Retinal pigment epithelial cell (primary cell): ENCODE measurements at regions not wholly inside any gene's neighbourhood (a gene's known extent, or its start where the extent isn't known, plus 50 kb on each side); places are given as distances from the start of the nearest gene placed in this dataset.

ENCODE experiments used
- DNase-seq: peaks from one replicate; pipeline ENCODE4 v3.0.0-alpha.2; 2010; ENCODE audit warnings: low read depth
- H3K4me3 ChIP-seq: 2 replicates; pipeline ENCODE4 v1.5.1; 2011; ENCODE audit warnings: mild to moderate bottlenecking, low read length, control low read depth, moderate library complexity
- TF ChIP-seq, protein P1 (sequence below): conservative IDR thresholded peaks from 2 replicates; pipeline ENCODE4 v1.5.1; 2011; ENCODE audit warnings: low read depth, low read length, control low read depth, inconsistent platforms

DNA sequence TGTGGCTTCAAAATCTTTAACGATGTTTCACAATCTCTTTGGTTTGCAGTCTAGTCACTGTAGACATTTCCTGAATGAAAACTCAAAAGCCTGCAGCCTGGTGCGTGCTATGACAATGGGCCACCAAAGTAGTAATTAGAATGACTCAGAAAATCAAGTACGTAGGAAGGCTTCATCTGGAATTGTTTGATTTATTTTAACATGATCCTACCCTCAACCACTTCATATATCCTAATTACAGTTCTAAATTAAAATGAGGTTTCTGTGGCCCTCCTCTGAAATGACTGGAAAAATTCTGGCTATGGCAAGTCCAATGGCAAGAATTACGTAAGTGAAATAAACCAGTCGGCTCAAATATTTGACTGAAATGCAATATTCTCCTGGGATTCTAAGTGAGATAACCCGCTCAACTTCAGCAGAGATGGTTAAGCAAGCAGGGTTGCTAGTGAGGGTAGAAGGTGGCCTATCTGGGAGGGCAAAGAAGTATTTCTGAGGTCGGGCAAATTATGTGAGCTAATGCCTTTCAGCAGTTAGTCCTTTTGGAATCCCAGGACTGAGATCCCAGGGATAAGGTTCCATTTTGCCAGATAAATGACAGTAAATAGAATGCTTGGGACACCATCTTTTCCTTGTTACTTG, 145.6 kb upstream of the MYOCD start:
- no peak overlapping the region for H3K4me3 ChIP-seq
- TF ChIP-seq, protein P1, sequence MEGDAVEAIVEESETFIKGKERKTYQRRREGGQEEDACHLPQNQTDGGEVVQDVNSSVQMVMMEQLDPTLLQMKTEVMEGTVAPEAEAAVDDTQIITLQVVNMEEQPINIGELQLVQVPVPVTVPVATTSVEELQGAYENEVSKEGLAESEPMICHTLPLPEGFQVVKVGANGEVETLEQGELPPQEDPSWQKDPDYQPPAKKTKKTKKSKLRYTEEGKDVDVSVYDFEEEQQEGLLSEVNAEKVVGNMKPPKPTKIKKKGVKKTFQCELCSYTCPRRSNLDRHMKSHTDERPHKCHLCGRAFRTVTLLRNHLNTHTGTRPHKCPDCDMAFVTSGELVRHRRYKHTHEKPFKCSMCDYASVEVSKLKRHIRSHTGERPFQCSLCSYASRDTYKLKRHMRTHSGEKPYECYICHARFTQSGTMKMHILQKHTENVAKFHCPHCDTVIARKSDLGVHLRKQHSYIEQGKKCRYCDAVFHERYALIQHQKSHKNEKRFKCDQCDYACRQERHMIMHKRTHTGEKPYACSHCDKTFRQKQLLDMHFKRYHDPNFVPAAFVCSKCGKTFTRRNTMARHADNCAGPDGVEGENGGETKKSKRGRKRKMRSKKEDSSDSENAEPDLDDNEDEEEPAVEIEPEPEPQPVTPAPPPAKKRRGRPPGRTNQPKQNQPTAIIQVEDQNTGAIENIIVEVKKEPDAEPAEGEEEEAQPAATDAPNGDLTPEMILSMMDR, result no peak
- DNase-seq, result no peak

DNA sequence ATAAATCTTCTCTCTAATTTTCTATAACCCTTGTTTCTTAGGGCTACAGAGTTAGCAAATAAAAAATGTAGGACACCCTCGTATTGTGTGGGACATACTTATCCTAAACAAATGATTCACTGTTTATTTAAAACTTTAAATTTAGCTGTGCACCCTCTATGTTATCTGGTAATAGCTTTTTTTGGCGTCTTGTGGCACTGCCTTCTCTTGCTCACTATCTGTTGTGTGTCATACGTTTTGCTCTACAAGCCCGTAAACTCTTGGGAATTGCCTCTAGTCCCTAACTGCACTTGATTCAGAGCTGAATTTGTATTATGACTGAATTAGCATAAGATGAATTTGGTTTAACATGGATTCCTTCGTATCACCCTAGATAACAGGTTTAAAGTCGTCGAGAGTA, 144.3 kb upstream of the MYOCD start:
- TF ChIP-seq, protein P1, result no peak
- no peak overlapping the region for H3K4me3 ChIP-seq
- no peak for DNase-seq

DNA sequence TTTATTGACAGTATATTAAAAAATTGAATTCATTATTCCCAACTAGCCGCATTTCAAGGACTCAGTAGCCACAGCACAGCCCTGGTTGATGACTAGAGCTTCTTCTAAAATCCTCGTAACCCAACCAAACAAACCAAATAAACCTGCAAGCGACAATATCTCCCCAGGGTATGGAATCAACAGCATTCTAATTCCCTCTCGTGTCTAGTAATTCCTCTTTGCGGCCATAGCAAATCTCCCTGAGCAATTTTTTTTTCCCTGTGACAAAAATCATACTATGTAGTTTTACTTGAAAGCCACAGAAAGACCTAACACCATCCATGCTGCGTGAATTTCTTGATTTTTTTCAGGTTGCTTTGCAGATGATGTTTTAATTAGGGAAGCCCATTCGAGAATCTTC, 143.4 kb upstream of the MYOCD start:
- TF ChIP-seq, protein P1, result no peak
- DNase-seq, result no peak
- no peak overlapping the region for H3K4me3 ChIP-seq

DNA sequence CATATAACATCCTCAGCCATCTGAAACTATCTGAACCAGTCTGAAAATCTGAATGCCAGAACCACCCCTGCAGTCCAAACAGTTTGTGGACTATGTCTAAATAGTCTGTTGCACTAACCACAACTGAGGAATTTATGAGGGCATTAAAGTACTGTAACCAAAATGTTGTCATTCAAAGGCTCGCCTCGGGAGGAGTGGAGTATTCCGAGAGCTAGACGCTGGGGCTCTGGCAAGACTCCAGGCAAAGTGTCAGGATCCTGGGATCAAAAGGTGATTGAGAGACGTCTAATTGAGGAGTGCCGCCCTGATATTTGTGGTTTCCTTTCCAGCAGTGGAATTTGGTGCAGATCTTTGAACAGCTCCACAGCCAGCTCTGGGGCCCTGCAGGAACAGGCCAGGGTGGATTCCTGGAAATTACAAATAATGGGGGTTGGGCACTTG, 142.9 kb upstream of the MYOCD start:
- peak; percentile 56 for DNase-seq
- no peak overlapping the region for H3K4me3 ChIP-seq
- TF ChIP-seq, protein P1, result no peak

DNA sequence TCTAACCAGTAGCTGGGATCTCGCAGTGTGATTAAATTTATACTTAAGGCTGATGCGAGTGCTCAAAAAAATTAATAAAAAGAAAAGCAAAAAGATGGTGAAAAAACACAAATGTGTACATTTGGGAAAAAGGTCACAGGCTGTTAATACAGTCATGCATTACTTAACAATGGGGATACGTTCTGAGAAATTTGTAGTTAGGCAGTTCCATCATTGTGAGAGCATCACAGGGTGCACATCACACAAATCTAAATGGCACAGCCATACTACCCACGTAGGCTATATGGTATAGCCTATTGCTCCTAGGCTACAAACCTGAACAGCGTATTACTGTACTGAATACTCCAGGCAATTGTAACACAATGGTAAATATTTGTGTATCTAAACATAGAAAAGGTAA, 142.4 kb upstream of the MYOCD start:
- no peak overlapping the region for H3K4me3 ChIP-seq
- TF ChIP-seq, protein P1, result no peak
- DNase-seq, result no peak

DNA sequence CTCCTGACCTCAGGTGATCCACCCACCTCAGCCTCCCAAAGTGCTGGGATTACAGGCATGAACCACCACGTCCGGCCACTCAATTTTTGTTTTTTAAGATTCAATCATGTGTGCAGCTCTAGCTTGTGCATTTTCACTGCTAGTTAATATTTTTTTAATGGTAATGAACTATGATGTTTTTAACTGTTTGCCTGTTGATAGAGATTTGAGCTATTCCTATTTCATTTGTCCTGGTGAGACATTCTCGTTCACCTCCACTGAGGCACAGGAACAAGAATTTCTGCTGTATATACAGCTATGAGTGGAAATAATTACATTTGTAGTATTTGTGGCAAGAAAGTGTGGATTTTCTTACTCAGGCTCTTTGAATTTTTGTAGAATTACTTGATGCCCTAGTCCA, 137.7 kb upstream of the MYOCD start:
- TF ChIP-seq, protein P1, result no peak
- no peak overlapping the region for H3K4me3 ChIP-seq
- no peak for DNase-seq

DNA sequence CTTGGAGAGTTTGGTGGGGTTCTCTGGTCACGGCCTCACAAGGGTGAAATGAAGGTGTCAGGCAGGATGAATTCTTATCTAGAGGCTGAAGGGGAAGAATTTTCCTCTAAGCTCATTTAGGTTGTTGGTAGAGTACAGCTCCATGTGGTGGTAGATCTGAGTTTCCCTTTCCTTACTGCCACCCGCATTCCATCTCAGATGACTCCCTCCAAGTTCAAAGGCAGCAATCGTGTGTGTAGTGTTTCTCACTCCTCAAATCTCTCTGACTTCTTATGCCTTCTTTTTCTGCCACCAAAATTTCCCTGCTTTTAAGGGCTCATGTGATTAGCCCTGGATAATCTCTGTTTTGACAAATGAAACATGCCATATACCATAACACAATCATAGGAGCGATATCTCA, 135.5 kb upstream of the MYOCD start:
- TF ChIP-seq, protein P1, result no peak
- H3K4me3 ChIP-seq, result no peak overlapping the region
- no peak for DNase-seq
